ENCODE measurements at regions not wholly inside any gene's neighbourhood (a gene's known extent, or its start where the extent isn't known, plus 50 kb on each side); places are given as distances from the start of the nearest gene placed in this dataset.

- TF ChIP-seq, protein P1, sequence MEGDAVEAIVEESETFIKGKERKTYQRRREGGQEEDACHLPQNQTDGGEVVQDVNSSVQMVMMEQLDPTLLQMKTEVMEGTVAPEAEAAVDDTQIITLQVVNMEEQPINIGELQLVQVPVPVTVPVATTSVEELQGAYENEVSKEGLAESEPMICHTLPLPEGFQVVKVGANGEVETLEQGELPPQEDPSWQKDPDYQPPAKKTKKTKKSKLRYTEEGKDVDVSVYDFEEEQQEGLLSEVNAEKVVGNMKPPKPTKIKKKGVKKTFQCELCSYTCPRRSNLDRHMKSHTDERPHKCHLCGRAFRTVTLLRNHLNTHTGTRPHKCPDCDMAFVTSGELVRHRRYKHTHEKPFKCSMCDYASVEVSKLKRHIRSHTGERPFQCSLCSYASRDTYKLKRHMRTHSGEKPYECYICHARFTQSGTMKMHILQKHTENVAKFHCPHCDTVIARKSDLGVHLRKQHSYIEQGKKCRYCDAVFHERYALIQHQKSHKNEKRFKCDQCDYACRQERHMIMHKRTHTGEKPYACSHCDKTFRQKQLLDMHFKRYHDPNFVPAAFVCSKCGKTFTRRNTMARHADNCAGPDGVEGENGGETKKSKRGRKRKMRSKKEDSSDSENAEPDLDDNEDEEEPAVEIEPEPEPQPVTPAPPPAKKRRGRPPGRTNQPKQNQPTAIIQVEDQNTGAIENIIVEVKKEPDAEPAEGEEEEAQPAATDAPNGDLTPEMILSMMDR (IDR thresholded peaks at IDR 0.05; ENCODE audit: extremely low read depth in 1 of 2, insufficient read depth in 1 of 2, low read depth in 1 of 2, low read length in 2 of 2), result no peak
- TF ChIP-seq POLR2A (IDR thresholded peaks at IDR 0.05; ENCODE audit: low read depth, low read length) (no peak), EZH2 (IDR thresholded peaks at IDR 0.05; ENCODE audit: borderline replicate concordance, low read depth, low read length, severe bottlenecking) (no peak), GATA2 (IDR thresholded peaks at IDR 0.05; ENCODE audit: insufficient read depth, insufficient read length, low read depth, low read length) (no peak), JUN (IDR thresholded peaks at IDR 0.05; ENCODE audit: borderline replicate concordance, insufficient read depth, insufficient read length, low read depth) (no peak)
Measured at GRCh38 chr4:67250131-67250896, 295.0 kb downstream of the CENPC start.

Measured in endothelial cell of umbilical vein (primary cell).